Fibroblast of skin of left biceps (primary cell): ENCODE measurements at regions not wholly inside any gene's neighbourhood (a gene's known extent, or its start where the extent isn't known, plus 50 kb on each side); places are given as distances from the start of the nearest gene placed in this dataset.

Experiments used
- DNase-seq, 2 experiments: peaks; one replicate each; pipeline ENCODE4 v3.0.0-alpha.2; 2013; ENCODE audit warnings: low read depth in 2 of 2

DNA sequence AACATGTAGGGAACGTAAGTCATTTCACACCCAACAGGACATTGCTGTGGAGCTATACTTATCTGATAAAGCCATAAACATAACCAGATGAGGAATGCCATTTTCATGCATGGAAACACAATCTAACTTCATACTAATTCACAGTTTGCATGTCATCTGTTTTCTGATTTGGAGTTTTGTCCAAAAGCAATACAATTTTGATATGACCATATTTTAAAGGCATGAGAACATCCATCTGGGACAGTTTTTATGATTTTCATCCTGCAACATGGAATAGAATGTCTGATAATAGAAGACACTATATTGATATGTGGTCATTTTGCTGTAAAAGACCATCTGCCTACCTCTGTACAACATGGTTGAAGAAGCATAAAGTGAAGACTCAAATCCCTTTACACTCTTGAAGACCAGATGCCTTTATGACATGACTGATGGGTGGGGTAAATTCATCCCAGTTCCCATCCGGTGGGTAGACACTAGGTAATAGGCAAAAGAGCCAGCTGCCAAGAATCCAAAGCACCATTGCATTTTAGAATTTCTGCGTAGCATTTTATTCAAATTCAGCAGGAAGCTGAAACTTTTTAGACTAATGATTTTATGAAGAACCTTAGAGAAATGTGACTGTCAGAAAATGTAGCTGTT lies 309.8 kb downstream of the LMO7 start:
- no peak for DNase-seq

DNA sequence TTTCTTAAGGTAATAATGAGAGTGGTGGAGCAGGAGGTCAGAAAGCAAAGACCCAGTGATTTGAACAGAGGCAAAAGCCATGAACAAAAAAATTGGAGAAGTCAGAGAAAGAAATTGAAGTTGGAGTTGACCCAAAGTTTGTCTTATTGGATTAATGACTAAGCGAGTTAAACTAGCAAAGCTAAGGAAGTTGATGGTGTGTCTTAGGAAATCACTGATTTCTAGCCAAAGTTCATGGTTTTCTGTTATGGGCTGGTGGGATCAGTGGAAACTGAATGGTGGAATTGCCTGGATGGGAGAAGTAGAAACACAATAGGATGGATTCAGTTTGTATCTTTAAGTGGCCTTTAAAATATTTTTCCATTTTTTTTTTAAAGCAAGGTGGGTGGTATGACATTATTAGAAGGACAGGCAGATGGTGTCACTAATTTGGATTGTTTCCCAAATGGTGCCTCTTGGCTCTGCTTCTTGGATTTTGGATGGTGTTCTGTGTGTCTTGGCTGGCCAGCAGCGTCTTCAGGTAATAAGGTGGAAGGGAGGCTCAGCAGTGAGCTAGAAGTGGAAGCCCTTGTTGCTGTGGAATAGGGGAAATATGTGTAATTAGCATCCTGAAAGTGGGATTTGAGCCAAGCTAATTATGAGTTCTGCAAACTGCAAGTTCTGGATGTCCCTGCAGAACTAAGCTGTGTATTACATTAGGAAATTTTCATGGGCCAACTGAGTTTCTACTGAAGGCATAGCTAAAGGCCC lies 302.9 kb downstream of the LMO7 start:
- no peak for DNase-seq

DNA sequence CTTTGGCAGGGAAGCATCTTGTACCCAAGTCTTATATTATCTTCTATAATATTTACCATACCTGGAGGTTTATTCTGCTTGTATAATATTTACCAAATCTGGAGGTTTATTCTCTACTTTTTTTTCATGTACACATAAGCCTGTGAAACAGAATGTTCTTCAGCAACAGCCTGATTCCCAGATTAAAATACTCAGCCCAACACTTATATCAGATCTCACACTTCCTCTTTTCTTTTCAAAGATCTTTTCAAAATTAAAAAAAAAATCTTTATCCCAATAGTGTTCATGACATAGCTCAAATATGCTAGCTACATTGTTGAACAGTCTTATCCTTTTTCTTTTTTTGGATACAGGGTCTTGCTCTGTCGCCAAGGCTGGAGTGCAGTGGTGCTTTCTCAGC lies 300.7 kb downstream of the LMO7 start:
- no peak for DNase-seq

DNA sequence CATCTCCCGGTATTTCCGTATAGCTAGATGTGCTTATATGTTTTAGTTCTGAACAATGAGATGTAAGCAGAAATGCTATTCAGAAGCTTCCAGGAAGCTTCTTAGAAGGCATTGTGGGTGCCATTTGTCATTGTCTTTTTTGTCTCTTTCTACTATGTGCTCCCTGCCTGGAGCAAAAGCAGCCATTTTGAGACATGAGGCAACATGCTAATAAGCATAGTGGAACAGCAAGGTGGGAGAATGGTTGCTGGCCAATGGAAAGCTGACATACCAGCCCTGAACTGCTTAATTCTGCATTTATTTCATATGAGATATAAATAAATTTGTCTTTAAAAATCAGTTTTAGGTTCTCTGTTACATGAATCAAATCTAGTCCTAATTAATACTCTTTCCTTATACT lies 299.7 kb downstream of the LMO7 start:
- no peak for DNase-seq

DNA sequence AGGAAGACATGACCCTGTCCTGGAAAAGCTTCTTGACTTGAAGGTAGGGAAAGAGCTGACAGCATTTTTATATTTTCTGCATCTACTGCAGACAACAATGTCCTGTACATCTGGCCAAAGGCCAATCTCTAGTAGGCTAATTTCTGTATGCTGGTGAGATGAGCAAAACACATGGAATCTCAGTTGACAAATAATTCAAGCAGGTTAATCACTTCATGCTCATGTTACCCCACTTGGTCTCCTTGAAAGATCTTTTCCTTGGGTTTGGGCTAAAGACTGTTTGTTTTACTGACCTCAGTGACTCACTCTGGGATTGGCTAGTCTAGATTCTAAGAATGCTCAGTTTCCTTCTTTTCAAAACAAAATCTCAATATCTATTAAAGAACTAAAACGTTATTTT lies 298.8 kb downstream of the LMO7 start:
- no peak for DNase-seq

DNA sequence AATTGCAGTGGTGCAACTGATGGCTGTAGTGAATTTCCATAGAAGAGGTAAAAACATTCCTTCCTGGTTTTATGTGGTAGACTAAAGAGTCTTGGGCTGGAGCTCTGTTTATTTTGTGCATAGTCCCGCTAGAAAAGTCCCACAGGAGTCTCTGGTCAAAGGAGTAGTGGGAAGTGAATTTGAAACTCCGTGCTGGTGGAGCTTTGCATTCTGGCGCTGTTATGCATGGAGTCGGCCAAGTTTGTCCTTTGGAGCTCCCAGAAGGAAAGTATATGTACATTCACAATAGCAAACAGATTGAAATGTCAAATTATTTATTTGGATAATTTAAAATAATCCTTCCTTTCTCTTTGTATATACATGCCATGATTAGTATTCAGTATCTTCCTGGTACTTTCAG lies 296.5 kb downstream of the LMO7 start:
- no peak for DNase-seq

DNA sequence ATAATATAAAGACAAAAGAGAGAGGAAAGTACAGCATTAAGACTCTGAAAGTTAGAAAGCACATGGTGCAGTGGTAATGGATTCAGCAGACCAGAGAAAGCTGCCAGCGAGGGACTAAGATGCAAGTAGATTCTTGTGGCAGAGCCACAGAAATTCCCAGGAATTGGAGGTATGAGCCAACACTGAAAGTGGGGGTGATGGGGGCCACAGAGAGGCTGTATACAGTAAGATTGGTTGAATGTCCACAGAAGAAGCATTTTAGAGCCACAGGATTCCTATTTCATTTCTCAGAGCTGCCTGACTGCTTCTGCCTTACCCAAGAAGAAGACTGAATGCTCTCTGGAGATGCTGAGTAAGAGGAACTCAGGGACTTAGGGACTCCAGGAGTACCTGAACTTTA lies 295.0 kb downstream of the LMO7 start:
- DNase-seq = no peak

DNA sequence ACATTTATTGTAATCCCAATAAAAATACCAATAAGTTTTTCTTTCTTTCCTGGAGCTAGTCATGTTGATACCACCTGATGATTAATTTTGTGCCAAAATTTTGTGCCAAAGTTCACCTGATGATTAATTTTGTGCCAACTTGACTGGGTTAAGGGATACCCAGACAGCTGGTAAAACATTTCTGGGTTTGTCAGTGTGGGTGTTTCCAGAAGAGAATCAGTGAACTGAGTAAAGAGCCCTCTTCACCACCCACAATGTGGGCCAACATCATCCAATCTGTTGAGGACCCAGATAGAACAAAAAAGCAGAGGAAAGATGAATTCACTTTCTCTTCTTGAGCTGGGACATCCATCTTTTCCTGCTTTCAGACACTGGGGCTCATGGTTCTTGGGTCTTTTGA lies 292.9 kb downstream of the LMO7 start:
- DNase-seq = no peak

DNA sequence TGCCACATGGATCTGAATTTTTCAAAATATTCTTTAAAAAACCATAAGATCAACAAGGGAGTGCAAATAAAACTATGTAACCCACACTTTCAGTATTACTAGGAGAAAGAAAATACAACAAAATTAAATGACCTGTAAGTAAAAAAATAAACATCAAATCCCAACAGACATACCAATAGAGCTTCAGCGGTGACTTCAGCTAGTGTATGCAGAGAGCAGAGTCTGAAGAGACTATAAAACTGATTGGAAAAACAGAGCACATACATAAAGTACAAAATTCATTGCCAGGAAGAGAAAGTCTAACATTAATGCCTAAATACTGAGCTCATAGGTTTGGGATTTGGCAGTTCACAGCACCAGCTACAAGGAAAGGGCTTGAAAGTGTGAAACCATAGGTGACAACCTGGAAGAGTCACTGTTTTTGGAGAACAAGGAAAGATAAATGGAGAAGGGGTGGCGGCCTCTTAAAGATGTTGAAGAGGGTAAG lies 291.1 kb downstream of the LMO7 start:
- no peak for DNase-seq

DNA sequence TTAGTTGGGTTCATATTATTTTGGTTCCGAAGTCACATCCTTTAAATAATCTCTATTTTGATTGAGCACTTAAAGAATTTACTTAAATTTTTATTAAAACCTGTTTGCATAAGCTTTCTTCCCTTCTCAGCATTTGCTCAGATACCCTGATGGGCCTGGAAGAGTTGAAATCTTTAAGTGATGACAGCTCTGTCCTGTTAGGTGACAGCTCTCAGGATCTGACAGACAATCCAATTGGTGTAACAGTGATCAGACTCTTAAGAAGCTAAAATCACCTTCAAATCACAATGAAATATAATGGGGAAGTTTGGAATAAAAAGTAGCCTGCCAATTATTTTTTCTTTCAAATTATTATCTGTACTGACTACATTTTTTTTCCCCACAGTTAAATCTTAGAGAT lies 284.4 kb downstream of the LMO7 start:
- DNase-seq = no peak

DNA sequence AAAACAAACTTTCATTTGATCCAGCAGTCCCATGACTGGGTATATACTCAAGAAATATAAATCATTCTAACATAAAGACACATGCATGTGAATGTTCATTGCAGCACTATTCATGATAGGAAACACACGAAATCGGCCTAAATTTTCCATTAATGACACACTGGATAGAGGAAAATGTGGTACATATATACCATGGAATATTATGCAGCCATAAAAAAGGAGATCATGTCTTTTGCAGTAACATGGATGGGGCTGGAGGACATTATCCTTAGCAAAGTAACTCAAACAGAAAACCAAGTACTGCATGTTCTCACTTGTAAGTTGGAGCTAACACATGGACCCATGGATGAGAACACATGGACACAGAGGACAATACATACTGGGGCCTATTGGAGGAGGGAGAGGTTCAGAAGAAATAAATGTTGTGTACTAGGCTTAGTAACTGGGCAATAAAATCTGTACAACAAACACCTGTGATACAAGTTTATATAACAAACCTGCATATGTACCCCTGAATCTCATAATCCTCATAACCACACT lies 283.6 kb downstream of the LMO7 start:
- DNase-seq = no peak

DNA sequence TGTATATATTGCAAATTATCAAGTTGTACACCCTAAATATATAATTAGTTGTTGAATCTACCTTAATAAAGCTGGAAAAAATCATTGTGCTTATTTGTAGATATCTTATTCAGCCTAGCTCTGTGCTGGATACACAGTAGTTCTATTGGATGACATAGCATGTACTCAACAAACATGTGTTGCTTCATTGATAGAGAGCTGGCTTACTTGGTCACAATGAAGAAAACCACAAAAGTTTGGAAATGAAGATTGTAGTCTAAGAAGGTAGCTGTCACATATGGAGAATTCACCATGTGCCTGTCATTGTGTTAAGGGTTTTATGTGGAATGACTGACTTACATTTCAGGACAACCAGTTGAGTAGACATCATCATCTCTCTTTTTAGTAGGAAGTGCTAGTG lies 278.9 kb downstream of the LMO7 start:
- DNase-seq = no peak

DNA sequence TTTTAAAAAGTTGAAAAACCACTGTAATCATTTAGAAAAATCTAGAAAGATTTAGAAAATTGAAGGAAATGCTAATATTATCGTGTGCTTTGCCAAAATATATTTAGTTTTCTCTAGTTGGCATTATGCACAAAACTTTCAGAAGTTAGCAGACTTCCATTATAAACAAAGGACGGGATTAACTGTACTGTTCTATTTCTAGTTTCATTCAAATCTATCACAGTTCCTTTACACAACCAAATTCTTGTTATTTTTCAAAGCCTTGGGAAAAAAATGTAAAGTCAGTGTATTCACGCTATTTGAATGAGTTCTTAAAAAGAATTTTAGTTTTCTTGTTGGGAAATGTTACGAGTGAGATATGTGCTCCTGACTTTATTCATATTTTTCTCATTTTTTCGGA lies 277.8 kb downstream of the LMO7 start:
- no peak for DNase-seq

DNA sequence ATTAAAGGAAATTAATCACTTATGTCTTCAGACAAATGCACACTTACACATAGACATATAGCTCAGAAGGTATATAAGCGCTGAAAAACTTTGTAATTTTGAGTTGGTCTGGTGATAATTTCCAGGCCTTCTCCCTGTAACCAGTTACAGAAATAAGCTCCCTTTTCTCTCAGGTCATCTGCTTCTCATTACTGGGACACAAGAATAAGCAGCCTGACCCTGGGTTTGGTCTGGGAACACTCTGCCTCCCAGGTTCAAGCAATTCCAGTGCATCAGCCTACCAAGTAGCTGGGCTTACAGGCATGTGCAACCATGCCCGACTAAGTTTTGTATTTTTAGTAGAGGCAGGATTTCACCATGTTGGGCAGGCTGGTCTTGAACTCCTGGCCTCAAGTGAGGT lies 274.5 kb downstream of the LMO7 start:
- no peak for DNase-seq
